ENCODE measurements at regions not wholly inside any gene's neighbourhood (a gene's known extent, or its start where the extent isn't known, plus 50 kb on each side); places are given as distances from the start of the nearest gene placed in this dataset.

GRCh38 chr18:66143029-66143428, 392.2 kb downstream of the CDH7 start:
- Histone ChIP-seq H3K27me3 (no peaks in the 10 kb centered on the region), H3K4me1 (no peaks in the 10 kb centered on the region), H3K9me3 (no peaks in the 10 kb centered on the region), H3K27ac (no peak overlapping the region), H3K4me3 (no peak overlapping the region), H3K36me3 (no peaks in the 10 kb centered on the region)
- ATAC-seq (ENCODE audit: low FRiP score in 2 of 2) (no peak), DNase-seq (no peak)
- 74 to 79% methylated on average over 2 of the region's 2 CpGs for WGBS, 2 donors
- TF ChIP-seq EP300 (IDR thresholded peaks at IDR 0.05) (no peak), CTCF (IDR thresholded peaks at IDR 0.05) (no peak), POLR2A (IDR thresholded peaks at IDR 0.05) (no peak), POLR2AphosphoS5 (IDR thresholded peaks at IDR 0.05) (no peak)

- 81 to 82% methylated on average over 4 of the region's 4 CpGs for WGBS, 2 donors
These were observed 390.9 kb downstream of the CDH7 start for GRCh38 chr18:66141716-66142115.

GRCh38 chr18:66138642-66139041, 387.8 kb downstream of the CDH7 start:
- DNase-seq (no peak), ATAC-seq (ENCODE audit: low FRiP score in 2 of 2) (no peak)
- Histone ChIP-seq H3K9me3 (no peaks in the 10 kb centered on the region), H3K36me3 (no peaks in the 10 kb centered on the region), H3K4me1 (no peaks in the 10 kb centered on the region), H3K4me3 (no peak overlapping the region), H3K27ac (no peak overlapping the region), H3K27me3 (no peaks in the 10 kb centered on the region)
- no peak for TF ChIP-seq POLR2A (IDR thresholded peaks at IDR 0.05)
- no peak for TF ChIP-seq EP300 (IDR thresholded peaks at IDR 0.05)
- no peak for TF ChIP-seq CTCF (IDR thresholded peaks at IDR 0.05)
- TF ChIP-seq POLR2AphosphoS5 (IDR thresholded peaks at IDR 0.05) = no peak
- WGBS, 2 donors = 59 to 74% methylated on average over 5 of the region's 5 CpGs

More at GRCh38 chr18:66141716-66142115, 390.9 kb downstream of the CDH7 start:
- H3K36me3 ChIP-seq = no peaks in the 10 kb centered on the region
- H3K27ac ChIP-seq = no peak overlapping the region
- H3K4me3 ChIP-seq = no peak overlapping the region
- no peaks in the 10 kb centered on the region for H3K9me3 ChIP-seq
- ATAC-seq (ENCODE audit: low FRiP score in 2 of 2) (no peak), DNase-seq (no peak)
- TF ChIP-seq CTCF (IDR thresholded peaks at IDR 0.05) = no peak
- no peak for TF ChIP-seq POLR2AphosphoS5 (IDR thresholded peaks at IDR 0.05)
- no peak for TF ChIP-seq POLR2A (IDR thresholded peaks at IDR 0.05)
- TF ChIP-seq EP300 (IDR thresholded peaks at IDR 0.05) = no peak
- H3K4me1 ChIP-seq = no peaks in the 10 kb centered on the region
- H3K27me3 ChIP-seq = no peaks in the 10 kb centered on the region

- no peak for ATAC-seq (ENCODE audit: low FRiP score in 2 of 2)
- Histone ChIP-seq H3K9me3 (no peaks in the 10 kb centered on the region), H3K27me3 (no peaks in the 10 kb centered on the region), H3K36me3 (no peaks in the 10 kb centered on the region), H3K4me3 (no peak overlapping the region), H3K4me1 (no peaks in the 10 kb centered on the region), H3K27ac (no peak overlapping the region)
- DNase-seq = no peak
- TF ChIP-seq EP300 (IDR thresholded peaks at IDR 0.05) (no peak), CTCF (IDR thresholded peaks at IDR 0.05) (no peak), POLR2AphosphoS5 (IDR thresholded peaks at IDR 0.05) (no peak), POLR2A (IDR thresholded peaks at IDR 0.05) (no peak)
- 65 to 66% methylated on average over 1 of the region's 1 CpG for WGBS, 2 donors
These were observed 385.2 kb downstream of the CDH7 start for GRCh38 chr18:66136039-66136438.

- WGBS, 2 donors = 56 to 81% methylated on average over 4 of the region's 4 CpGs
- H3K4me1 ChIP-seq = no peaks in the 10 kb centered on the region
- DNase-seq = no peak
- no peak overlapping the region for H3K27ac ChIP-seq
- no peaks in the 10 kb centered on the region for H3K27me3 ChIP-seq
- H3K4me3 ChIP-seq = no peak overlapping the region
- TF ChIP-seq EP300 (IDR thresholded peaks at IDR 0.05) (no peak), POLR2A (IDR thresholded peaks at IDR 0.05) (no peak), CTCF (IDR thresholded peaks at IDR 0.05) (no peak), POLR2AphosphoS5 (IDR thresholded peaks at IDR 0.05) (no peak)
- ATAC-seq (ENCODE audit: low FRiP score in 2 of 2) = no peak
- H3K36me3 ChIP-seq = no peaks in the 10 kb centered on the region
- H3K9me3 ChIP-seq = no peaks in the 10 kb centered on the region
These were observed 378.4 kb downstream of the CDH7 start for GRCh38 chr18:66129248-66129647.
